Caco-2 (cell line): ENCODE measurements at regions not wholly inside any gene's neighbourhood (a gene's known extent, or its start where the extent isn't known, plus 50 kb on each side); places are given as distances from the start of the nearest gene placed in this dataset.

Source experiments
- BruUV-seq: library from RNA; stranded (reverse); fragments of 400-500 nt; replicated peaks from 2 replicates; lab custom pipeline; 2021; lab: Mats Ljungman, UMichigan
- CTCF ChIA-PET: fragments of 300-600 bp; sonication (Branson Sonifier 250); formaldehyde crosslinking; loops from one replicate; lab custom pipeline; 2022; ENCODE audit warnings: antibody characterized with exemption; lab: Charles Lee
- POLR2A ChIA-PET: fragments of 300-600 bp; sonication (Branson Sonifier 250); formaldehyde crosslinking; loops from one replicate; lab custom pipeline; 2022; ENCODE audit warnings: antibody characterized with exemption; lab: Charles Lee
- DNase-seq, 2 experiments: peaks; one replicate each; pipeline versions ENCODE4 v3.0.0 to v3.0.0-alpha.2; 2020 to 2022
- H3K27me3 ChIP-seq: replicated peaks from 2 replicates; pipeline ENCODE4 v1.6.0; 2011; ENCODE audit warnings: low read length; ENCODE audit not compliant: control insufficient read depth, insufficient read depth
- H3K36me3 ChIP-seq: 2 replicates; pipeline ENCODE4 v1.5.1; 2011; ENCODE audit warnings: low read length; ENCODE audit not compliant: control insufficient read depth, insufficient read depth
- H3K4me1 ChIP-seq: fragments of 250-450 bp; sonication (Bioruptor Pico); 2 replicates; pipeline ENCODE4 v1.5.1; 2020; ENCODE audit warnings: mild to moderate bottlenecking
- H3K4me3 ChIP-seq: 2 replicates; pipeline ENCODE4 v1.5.1; 2011; ENCODE audit warnings: low read depth, mild to moderate bottlenecking, control low read depth, low read length
- H3K9me3 ChIP-seq: fragments of 250-450 bp; sonication (Bioruptor Pico); 2 replicates; pipeline ENCODE4 v1.5.1; 2020; ENCODE audit warnings: mild to moderate bottlenecking, moderate library complexity
- H3K27ac Mint-ChIP-seq: one replicate; pipeline ENCODE4 v1.8.0; 2022; ENCODE audit warnings: mixed read lengths; ENCODE audit not compliant: unreplicated experiment
- H3K27me3 Mint-ChIP-seq: one replicate; pipeline ENCODE4 v1.8.0; 2022; ENCODE audit warnings: mixed read lengths; ENCODE audit not compliant: insufficient read depth, unreplicated experiment
- H3K36me3 Mint-ChIP-seq: one replicate; pipeline ENCODE4 v1.8.0; 2022; ENCODE audit warnings: mild to moderate bottlenecking, mixed read lengths; ENCODE audit not compliant: insufficient read depth, unreplicated experiment
- H3K4me1 Mint-ChIP-seq: one replicate; pipeline ENCODE4 v1.8.0; 2022; ENCODE audit warnings: low read depth, mixed read lengths; ENCODE audit not compliant: unreplicated experiment
- H3K4me3 Mint-ChIP-seq: one replicate; pipeline ENCODE4 v1.8.0; 2022; ENCODE audit warnings: mild to moderate bottlenecking, moderate library complexity, mixed read lengths; ENCODE audit not compliant: unreplicated experiment
- H3K9me3 Mint-ChIP-seq: one replicate; pipeline ENCODE4 v1.8.0; 2022; ENCODE audit warnings: mixed read lengths; ENCODE audit not compliant: unreplicated experiment
- intact Hi-C: fragments of 100-400 bp; cut with micrococcal nuclease; formaldehyde crosslinking; loops from one replicate; pipeline ENCODE4 v1.10.0; 2022; ENCODE audit not compliant: unreplicated experiment
- TF ChIP-seq, protein P1 (sequence below), 2 experiments: fragments of 200-600 bp in 1 of 2; IDR thresholded peaks; 1 replicate in 1 of 2; 2 replicates in 1 of 2; pipeline versions ENCODE4 v1.5.1 to v1.8.0; 2011 to 2022; ENCODE audit warnings: antibody characterized with exemption in 1 of 2, control low read depth in 1 of 2, inconsistent platforms in 1 of 2, low read depth in 1 of 2, low read length in 1 of 2, mild to moderate bottlenecking in 1 of 2, moderate library complexity in 1 of 2; ENCODE audit not compliant: insufficient read depth in 1 of 2, severe bottlenecking in 1 of 2, unreplicated experiment in 1 of 2

DNA sequence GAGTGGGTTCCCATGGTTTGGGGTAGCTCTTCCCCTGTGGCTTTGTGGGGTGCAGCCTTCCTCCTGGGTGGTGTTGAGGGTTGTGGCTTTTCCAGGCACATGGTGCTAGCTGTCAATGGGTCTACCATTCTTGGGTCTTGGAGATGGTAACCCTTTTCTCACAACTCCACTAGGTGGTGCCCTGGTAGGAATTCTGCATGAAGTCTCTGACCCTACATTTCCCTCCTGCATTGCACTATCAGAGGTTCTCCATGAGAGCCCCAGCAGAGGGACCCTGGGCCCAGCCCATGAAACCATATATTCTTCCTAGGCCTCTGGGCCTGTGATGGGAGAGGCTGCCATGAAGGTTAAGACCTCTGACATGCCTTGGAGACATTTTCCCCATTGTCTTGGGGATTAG is 1093.3 kb downstream of the SLC16A7 start:
- H3K36me3 Mint-ChIP-seq: no peaks in the 10 kb centered on the region
- ChIA-PET CTCF (no interaction called here), POLR2A (no interaction called here)
- H3K27me3 Mint-ChIP-seq: no peaks in the 10 kb centered on the region
- H3K36me3 ChIP-seq: no peaks in the 10 kb centered on the region
- no peak overlapping the region for H3K27ac Mint-ChIP-seq
- H3K4me3 ChIP-seq: no peak overlapping the region
- H3K4me1 ChIP-seq: no peaks in the 10 kb centered on the region
- no peaks in the 10 kb centered on the region for H3K4me1 Mint-ChIP-seq
- intact Hi-C loops: loop anchor here (1.0 to 5.0 kb wide), 2 partner anchors 289 to 1303 kb away; no protein-coding TSS in a partner anchor
- BruUV-seq: no TSS peak
- no peaks in the 10 kb centered on the region for H3K9me3 ChIP-seq
- H3K9me3 Mint-ChIP-seq: no peaks in the 10 kb centered on the region
- H3K27me3 ChIP-seq: no peaks in the 10 kb centered on the region
- DNase-seq: peak in 1 of 2 experiments; percentile 12
- no peak overlapping the region for H3K4me3 Mint-ChIP-seq
- TF ChIP-seq, protein P1, sequence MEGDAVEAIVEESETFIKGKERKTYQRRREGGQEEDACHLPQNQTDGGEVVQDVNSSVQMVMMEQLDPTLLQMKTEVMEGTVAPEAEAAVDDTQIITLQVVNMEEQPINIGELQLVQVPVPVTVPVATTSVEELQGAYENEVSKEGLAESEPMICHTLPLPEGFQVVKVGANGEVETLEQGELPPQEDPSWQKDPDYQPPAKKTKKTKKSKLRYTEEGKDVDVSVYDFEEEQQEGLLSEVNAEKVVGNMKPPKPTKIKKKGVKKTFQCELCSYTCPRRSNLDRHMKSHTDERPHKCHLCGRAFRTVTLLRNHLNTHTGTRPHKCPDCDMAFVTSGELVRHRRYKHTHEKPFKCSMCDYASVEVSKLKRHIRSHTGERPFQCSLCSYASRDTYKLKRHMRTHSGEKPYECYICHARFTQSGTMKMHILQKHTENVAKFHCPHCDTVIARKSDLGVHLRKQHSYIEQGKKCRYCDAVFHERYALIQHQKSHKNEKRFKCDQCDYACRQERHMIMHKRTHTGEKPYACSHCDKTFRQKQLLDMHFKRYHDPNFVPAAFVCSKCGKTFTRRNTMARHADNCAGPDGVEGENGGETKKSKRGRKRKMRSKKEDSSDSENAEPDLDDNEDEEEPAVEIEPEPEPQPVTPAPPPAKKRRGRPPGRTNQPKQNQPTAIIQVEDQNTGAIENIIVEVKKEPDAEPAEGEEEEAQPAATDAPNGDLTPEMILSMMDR (IDR thresholded peaks at IDR 0.05; ENCODE audit: insufficient read depth in 1 of 2, low read depth in 1 of 2, low read length in 1 of 2, severe bottlenecking in 1 of 2, unreplicated experiment in 1 of 2): peak in 1 of 2 experiments; percentile 10

- TF ChIP-seq, protein P1 (IDR thresholded peaks at IDR 0.05; ENCODE audit: insufficient read depth in 1 of 2, low read depth in 1 of 2, low read length in 1 of 2, severe bottlenecking in 1 of 2, unreplicated experiment in 1 of 2): no peak
- ChIA-PET CTCF (no interaction called here), POLR2A (no interaction called here)
- no peaks in the 10 kb centered on the region for H3K4me1 Mint-ChIP-seq
- no peak overlapping the region for H3K27ac Mint-ChIP-seq
- H3K9me3 ChIP-seq: no peaks in the 10 kb centered on the region
- no peaks in the 10 kb centered on the region for H3K27me3 Mint-ChIP-seq
- no peaks in the 10 kb centered on the region for H3K9me3 Mint-ChIP-seq
- no peak overlapping the region for H3K4me3 ChIP-seq
- intact Hi-C loops: no loop called here
- H3K4me3 Mint-ChIP-seq: no peak overlapping the region
- H3K27me3 ChIP-seq: no peaks in the 10 kb centered on the region
- no peaks in the 10 kb centered on the region for H3K36me3 Mint-ChIP-seq
- H3K36me3 ChIP-seq: no peaks in the 10 kb centered on the region
- H3K4me1 ChIP-seq: no peaks in the 10 kb centered on the region
- no peak for DNase-seq
- no TSS peak for BruUV-seq
Measured at GRCh38 chr12:60693019-60693626, 1097.3 kb downstream of the SLC16A7 start.

- CTCF ChIA-PET: no interaction called here
- POLR2A ChIA-PET: no interaction called here
- no peak overlapping the region for H3K27ac Mint-ChIP-seq
Measured at GRCh38 chr12:60704171-60704914, 1108.5 kb downstream of the SLC16A7 start.

More at GRCh38 chr12:60704171-60704914, 1108.5 kb downstream of the SLC16A7 start:
- H3K27me3 ChIP-seq: no peaks in the 10 kb centered on the region
- H3K36me3 ChIP-seq: no peaks in the 10 kb centered on the region
- DNase-seq: no peak
- intact Hi-C loops: no loop called here
- no peaks in the 10 kb centered on the region for H3K4me1 ChIP-seq
- no peaks in the 10 kb centered on the region for H3K36me3 Mint-ChIP-seq
- BruUV-seq: no TSS peak
- no peaks in the 10 kb centered on the region for H3K9me3 ChIP-seq
- no peak overlapping the region for H3K4me3 Mint-ChIP-seq
- H3K9me3 Mint-ChIP-seq: no peaks in the 10 kb centered on the region
- H3K27me3 Mint-ChIP-seq: no peaks in the 10 kb centered on the region
- TF ChIP-seq, protein P1 (IDR thresholded peaks at IDR 0.05; ENCODE audit: insufficient read depth in 1 of 2, low read depth in 1 of 2, low read length in 1 of 2, severe bottlenecking in 1 of 2, unreplicated experiment in 1 of 2): no peak
- H3K4me1 Mint-ChIP-seq: no peaks in the 10 kb centered on the region
- no peak overlapping the region for H3K4me3 ChIP-seq
